H1 (cell line): ENCODE measurements at regions not wholly inside any gene's neighbourhood (a gene's known extent, or its start where the extent isn't known, plus 50 kb on each side); places are given as distances from the start of the nearest gene placed in this dataset.
A peak's percentile ranks its signal among the peaks of the same experiment; 100 is the strongest.

Experiments
- CTCF ChIA-PET: fragments of 300-600 bp; sonication (Branson Sonifier 250); formaldehyde crosslinking; loops from one replicate; lab custom pipeline; 2021; ENCODE audit not compliant: partially characterized antibody; lab: Charles Lee
- POLR2A ChIA-PET: fragments of 300-600 bp; sonication (Branson Sonifier 250); formaldehyde crosslinking; loops from one replicate; lab custom pipeline; 2021; ENCODE audit warnings: inconsistent platforms; ENCODE audit not compliant: partially characterized antibody; lab: Charles Lee
- DNase-seq, 2 experiments: peaks; one replicate each; pipeline versions ENCODE4 v3.0.0 to v3.0.0-alpha.2; 2010 to 2022; ENCODE audit warnings: low spot score in 2 of 2, low read depth in 1 of 2, mixed read lengths in 1 of 2
- FAIRE-seq: peaks from 2 replicates; lab custom pipeline; 2011; peaks lifted over from hg19 to GRCh38; lab: Jason Lieb, UNC
- H2AFZ ChIP-seq: 2 replicates; pipeline ENCODE4 v1.8.1; 2012; ENCODE audit warnings: low read length, inconsistent platforms
- H2AK5ac ChIP-seq: 2 replicates; pipeline ENCODE4 v1.6.1; 2013; ENCODE audit warnings: low read depth, low read length
- H2BK120ac ChIP-seq: replicated peaks from 2 replicates; pipeline ENCODE3; 2013; ENCODE audit warnings: low read depth, low read length, inconsistent platforms
- H2BK12ac ChIP-seq: 2 replicates; pipeline ENCODE4 v1.6.1; 2013; ENCODE audit warnings: low read depth, low read length
- H2BK15ac ChIP-seq: 2 replicates; pipeline ENCODE4 v1.6.1; 2013; ENCODE audit warnings: low read length
- H2BK20ac ChIP-seq: 2 replicates; pipeline ENCODE4 v1.6.1; 2013; ENCODE audit warnings: low read length
- H2BK5ac ChIP-seq: 2 replicates; pipeline ENCODE4 v1.6.1; 2013; ENCODE audit warnings: low read depth, low read length
- H3K14ac ChIP-seq: 2 replicates; pipeline ENCODE4 v1.6.1; 2013; ENCODE audit warnings: inconsistent platforms; ENCODE audit not compliant: insufficient read length
- H3K18ac ChIP-seq: 2 replicates; pipeline ENCODE4 v1.6.1; 2013; ENCODE audit warnings: low read length; ENCODE audit errors: extremely low read depth
- H3K23ac ChIP-seq: 2 replicates; pipeline ENCODE4 v1.6.1; 2013; ENCODE audit warnings: inconsistent platforms; ENCODE audit not compliant: insufficient read length
- H3K23me2 ChIP-seq: 2 replicates; pipeline ENCODE4 v1.6.1; 2013; ENCODE audit warnings: low read depth, low read length
- H3K27ac ChIP-seq: 2 replicates; pipeline ENCODE4 v1.6.1; 2011; ENCODE audit warnings: low read depth, low read length, inconsistent platforms
- H3K27me3 ChIP-seq, 4 experiments: replicated peaks in 1 of 4; 1 replicate in 1 of 4; 2 replicates in 3 of 4; pipeline versions ENCODE4 v1.6.1 to v1.8.1; 2011 to 2013; ENCODE audit warnings: low read length in 3 of 4, mild to moderate bottlenecking in 3 of 4, inconsistent platforms in 2 of 4, mixed read lengths in 2 of 4, moderate library complexity in 1 of 4; ENCODE audit not compliant: control insufficient read depth in 3 of 4, insufficient read depth in 3 of 4; ENCODE audit errors: extremely low read depth in 1 of 4
- H3K36me3 ChIP-seq, 4 experiments: 2 replicates each; pipeline versions ENCODE4 v1.6.1 to v1.8.1; 2011 to 2013; ENCODE audit warnings: mild to moderate bottlenecking in 4 of 4, low read length in 3 of 4, moderate library complexity in 2 of 4, control low read depth in 1 of 4, inconsistent platforms in 1 of 4; ENCODE audit not compliant: insufficient read depth in 4 of 4, control insufficient read depth in 2 of 4
- H3K4ac ChIP-seq: replicated peaks from 2 replicates; pipeline ENCODE3; 2013; ENCODE audit warnings: low read length, low read depth, mixed read lengths, inconsistent platforms; ENCODE audit not compliant: insufficient read length
- H3K4me1 ChIP-seq, 4 experiments: replicated peaks in 1 of 4; 1 replicate in 1 of 4; 2 replicates in 3 of 4; pipeline versions ENCODE4 v1.6.1 to v1.8.1; 2011 to 2013; ENCODE audit warnings: low read length in 3 of 4, inconsistent platforms in 2 of 4, mixed read lengths in 1 of 4; ENCODE audit not compliant: insufficient read depth in 4 of 4, control insufficient read depth in 3 of 4
- H3K4me2 ChIP-seq, 2 experiments: 2 replicates each; pipeline versions ENCODE4 v1.6.1 to v1.8.1; 2011 to 2013; ENCODE audit warnings: low read depth in 2 of 2, low read length in 2 of 2, control low read depth in 1 of 2, inconsistent platforms in 1 of 2, mild to moderate bottlenecking in 1 of 2; ENCODE audit not compliant: insufficient read depth in 1 of 2
- H3K4me3 ChIP-seq, 4 experiments: fragments of 200-600, 300-600 bp in 1 of 4; sonication (generic), shearing (Covaris generic), sonication (Bioruptor Twin) in 1 of 4; 2 replicates each; pipeline versions ENCODE4 v1.5.1 to v1.8.1; 2011 to 2016; ENCODE audit warnings: low read length in 4 of 4, low read depth in 3 of 4, control low read depth in 2 of 4, inconsistent platforms in 2 of 4, mild to moderate bottlenecking in 2 of 4, mixed read lengths in 1 of 4, moderate library complexity in 1 of 4; ENCODE audit not compliant: insufficient read depth in 2 of 4; ENCODE audit errors: extremely low read depth in 1 of 4
- H3K56ac ChIP-seq: replicated peaks from 2 replicates; pipeline ENCODE3; 2013; ENCODE audit warnings: low read depth, mild to moderate bottlenecking, mixed read lengths, low read length, inconsistent platforms; ENCODE audit not compliant: insufficient read length
- H3K79me1 ChIP-seq: 2 replicates; pipeline ENCODE4 v1.6.1; 2013; ENCODE audit warnings: low read depth, low read length, control low read depth
- H3K79me2 ChIP-seq, 2 experiments: 2 replicates each; pipeline versions ENCODE4 v1.6.1 to v1.8.1; 2012 to 2013; ENCODE audit warnings: low read length in 2 of 2, mild to moderate bottlenecking in 2 of 2, inconsistent platforms in 1 of 2; ENCODE audit not compliant: insufficient read depth in 2 of 2, control insufficient read depth in 1 of 2
- H3K9ac ChIP-seq, 4 experiments: replicated peaks in 1 of 4; 1 replicate in 1 of 4; 2 replicates in 3 of 4; pipeline versions ENCODE4 v1.6.1 to v1.8.1; 2011 to 2013; ENCODE audit warnings: low read depth in 3 of 4, low read length in 3 of 4, control low read depth in 2 of 4, mild to moderate bottlenecking in 2 of 4, moderate library complexity in 2 of 4, inconsistent platforms in 1 of 4; ENCODE audit errors: extremely low read depth in 1 of 4
- H3K9me3 ChIP-seq, 2 experiments: 2 replicates each; pipeline versions ENCODE4 v1.6.1 to v1.8.1; 2012 to 2013; ENCODE audit warnings: mild to moderate bottlenecking in 2 of 2, moderate library complexity in 2 of 2, control low read depth in 1 of 2, inconsistent platforms in 1 of 2, low read depth in 1 of 2, low read length in 1 of 2, mixed read lengths in 1 of 2; ENCODE audit not compliant: insufficient read depth in 2 of 2
- H4K20me1 ChIP-seq, 2 experiments: replicated peaks in 1 of 2; 2 replicates each; pipeline versions ENCODE3 to v1.8.1; 2011 to 2013; ENCODE audit warnings: inconsistent platforms in 2 of 2, low read length in 2 of 2, mild to moderate bottlenecking in 1 of 2; ENCODE audit not compliant: insufficient read depth in 2 of 2, control insufficient read depth in 1 of 2
- H4K5ac ChIP-seq: 2 replicates; pipeline ENCODE4 v1.6.1; 2013; ENCODE audit warnings: low read length, low read depth, mixed read lengths, inconsistent platforms; ENCODE audit not compliant: insufficient read length
- H4K8ac ChIP-seq: 2 replicates; pipeline ENCODE4 v1.8.0; 2013; ENCODE audit warnings: mild to moderate bottlenecking, moderate library complexity, low read length, inconsistent platforms; ENCODE audit not compliant: insufficient read depth; ENCODE audit errors: extremely low read depth
- H4K91ac ChIP-seq: replicated peaks from 2 replicates; pipeline ENCODE3; 2013; ENCODE audit warnings: low read length, mixed read lengths, inconsistent platforms; ENCODE audit not compliant: insufficient read length
- NANOG ChIP-seq: IDR thresholded peaks from 2 replicates; pipeline ENCODE4 v1.6.1; 2011; ENCODE audit warnings: low read length, low read depth, mild to moderate bottlenecking, inconsistent platforms; ENCODE audit not compliant: insufficient read depth, poor library complexity, severe bottlenecking
- RXRA ChIP-seq: IDR thresholded peaks from 2 replicates; pipeline ENCODE4 v1.6.1; 2011; ENCODE audit warnings: low read depth, mild to moderate bottlenecking, low read length, moderate library complexity; ENCODE audit not compliant: insufficient read depth
- SUZ12 ChIP-seq: fragments of 200-600 bp; sonication (generic); IDR thresholded peaks from 2 replicates; pipeline ENCODE4 v1.6.1; 2012; ENCODE audit warnings: mild to moderate bottlenecking, inconsistent platforms, low read length, moderate library complexity, mixed read lengths
- TAF1 ChIP-seq: IDR thresholded peaks from 2 replicates; pipeline ENCODE4 v1.6.1; 2011; ENCODE audit warnings: mild to moderate bottlenecking, low read depth, low read length
- TBP ChIP-seq: IDR thresholded peaks from 2 replicates; pipeline ENCODE4 v1.6.1; 2011; ENCODE audit warnings: low read depth, low read length, improper control_type of control experiment
- TEAD4 ChIP-seq: IDR thresholded peaks from 2 replicates; pipeline ENCODE4 v1.6.1; 2012; ENCODE audit warnings: low read depth, low read length, inconsistent platforms, mixed read lengths
- WGBS, 2 experiments: shearing (Covaris generic) in 1 of 2; methylation state at CpG; one replicate each; pipeline versions ENCODE4 v1.1.6 to v1.1.7; 2013 to 2015; ENCODE audit warnings: low lambda C conversion rate in 2 of 2, mixed read lengths in 2 of 2, inconsistent platforms in 1 of 2, low coverage in 1 of 2, missing lambda C conversion rate in 1 of 2; ENCODE audit not compliant: insufficient replicate concordance in 2 of 2, insufficient coverage in 1 of 2, insufficient read length in 1 of 2; ENCODE audit errors: extremely low coverage in 1 of 2, missing lambda C conversion rate in 1 of 2; 5-methylcytosine and 5-hydroxymethylcytosine counted together
- TF ChIP-seq, protein P1 (sequence below): IDR thresholded peaks from 2 replicates; pipeline ENCODE4 v1.6.1; 2011; ENCODE audit warnings: low read length, improper control_type of control experiment
- TF ChIP-seq, protein P2 (sequence below): IDR thresholded peaks from 2 replicates; pipeline ENCODE4 v1.6.1; 2012; ENCODE audit warnings: inconsistent platforms

DNA sequence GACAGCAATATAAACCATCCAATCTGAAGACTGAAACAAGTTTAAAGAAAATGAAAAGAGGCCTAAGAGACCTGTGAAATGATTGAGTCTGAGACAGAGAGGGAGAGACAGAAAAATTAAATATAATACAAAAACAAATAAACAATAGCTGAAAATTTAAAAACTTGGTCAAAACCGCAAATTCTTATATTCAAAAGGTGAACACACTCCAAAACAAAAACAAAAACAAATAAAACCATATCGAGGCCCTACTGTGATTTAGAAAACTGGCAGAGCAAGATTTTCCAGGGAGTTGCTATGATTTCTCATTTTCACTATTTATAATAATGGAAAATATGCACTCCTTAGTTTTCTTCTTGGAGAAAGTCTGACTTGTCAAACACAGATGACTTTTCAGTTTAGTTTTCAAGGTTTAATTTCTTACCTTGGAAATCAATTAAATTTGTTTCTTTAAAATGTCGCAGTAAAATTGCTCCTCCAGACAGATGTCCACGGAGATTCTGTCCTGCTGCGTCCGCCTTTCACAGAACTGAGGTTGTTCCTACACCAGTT is 1420.3 kb downstream of the UQCRFS1 start:
- no peak overlapping the region for H3K27ac ChIP-seq
- H2BK15ac ChIP-seq, result no peak overlapping the region
- H3K23me2 ChIP-seq, result no peaks in the 10 kb centered on the region
- H2BK5ac ChIP-seq, result no peak overlapping the region
- H3K18ac ChIP-seq, result no peak overlapping the region; the same call in 1 of the 2 replicates
- 6% methylated on average over 6 of the region's 6 CpGs; no CpG with 5 or more reads in 1 of the 2 experiments for WGBS, 2 experiments
- H3K79me1 ChIP-seq, result no peaks in the 10 kb centered on the region; the same call in 1 of the 2 replicates
- peaks cover 0 to 9% (median 5%) of the 10 kb centered on the region in 4 experiments; a peak in 4 of 7 replicates for H3K4me1 ChIP-seq
- H2BK20ac ChIP-seq, result no peak overlapping the region
- ChIA-PET CTCF (interaction anchor here (0.6 to 1.6 kb wide), 2 partner anchors 15 to 528 kb away, joined by 3 read pairs; no protein-coding TSS in a partner anchor), POLR2A (interaction anchor here (1.1 kb wide), 1 partner anchor 13 kb away, joined by 3 read pairs; no protein-coding TSS in a partner anchor)
- H3K23ac ChIP-seq, result no peak overlapping the region
- no peak overlapping the region for H4K91ac ChIP-seq
- H4K5ac ChIP-seq, result no peak overlapping the region
- H3K9ac ChIP-seq, result peak overlapping the region in 1 of 4 experiments; percentile 41; a peak in 1 of 7 replicates
- DNase-seq, result no peak
- no peak overlapping the region for H2AK5ac ChIP-seq
- H2AFZ ChIP-seq, result no peak overlapping the region
- peaks cover 8% of the 10 kb centered on the region in 2 experiments for H4K20me1 ChIP-seq
- no peak for FAIRE-seq
- no peak overlapping the region for H3K56ac ChIP-seq
- H3K27me3 ChIP-seq, result no peaks in the 10 kb centered on the region
- H3K9me3 ChIP-seq, result no peaks in the 10 kb centered on the region
- no peak overlapping the region for H3K4ac ChIP-seq
- no peak overlapping the region for H4K8ac ChIP-seq
- peak overlapping the region; percentile 90 to 99 (median 96) for H3K4me3 ChIP-seq
- H3K36me3 ChIP-seq, result no peaks in the 10 kb centered on the region; a peak in 1 of 8 replicates
- H2BK120ac ChIP-seq, result no peak overlapping the region
- no peak overlapping the region for H3K14ac ChIP-seq
- peak overlapping the region; percentile 65 to 94 for H3K4me2 ChIP-seq
- H2BK12ac ChIP-seq, result no peak overlapping the region
- peaks cover 0 to 58% of the 10 kb centered on the region in 2 experiments; a peak in 3 of 4 replicates for H3K79me2 ChIP-seq
- TF ChIP-seq, protein P1, sequence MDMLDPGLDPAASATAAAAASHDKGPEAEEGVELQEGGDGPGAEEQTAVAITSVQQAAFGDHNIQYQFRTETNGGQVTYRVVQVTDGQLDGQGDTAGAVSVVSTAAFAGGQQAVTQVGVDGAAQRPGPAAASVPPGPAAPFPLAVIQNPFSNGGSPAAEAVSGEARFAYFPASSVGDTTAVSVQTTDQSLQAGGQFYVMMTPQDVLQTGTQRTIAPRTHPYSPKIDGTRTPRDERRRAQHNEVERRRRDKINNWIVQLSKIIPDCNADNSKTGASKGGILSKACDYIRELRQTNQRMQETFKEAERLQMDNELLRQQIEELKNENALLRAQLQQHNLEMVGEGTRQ, result no peak
- no peak for TF ChIP-seq TAF1
- TF ChIP-seq RXRA, result no peak
- no peak for TF ChIP-seq SUZ12
- no peak for TF ChIP-seq TEAD4
- TF ChIP-seq TBP, result no peak
- TF ChIP-seq, protein P2, sequence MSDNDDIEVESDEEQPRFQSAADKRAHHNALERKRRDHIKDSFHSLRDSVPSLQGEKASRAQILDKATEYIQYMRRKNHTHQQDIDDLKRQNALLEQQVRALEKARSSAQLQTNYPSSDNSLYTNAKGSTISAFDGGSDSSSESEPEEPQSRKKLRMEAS, result no peak
- no peak for TF ChIP-seq NANOG
